Osteoblast (primary cell): ENCODE measurements at regions not wholly inside any gene's neighbourhood (a gene's known extent, or its start where the extent isn't known, plus 50 kb on each side); places are given as distances from the start of the nearest gene placed in this dataset.

ENCODE experiments used
- DNase-seq: peaks from one replicate; pipeline ENCODE4 v3.0.0; 2011; ENCODE audit warnings: low spot score, mixed read lengths; ENCODE audit not compliant: insufficient read length; ENCODE audit errors: missing footprints
- H2AFZ ChIP-seq: 2 replicates; pipeline ENCODE4 v1.6.0; 2011; ENCODE audit warnings: mild to moderate bottlenecking, low read length
- H3K27ac ChIP-seq: 2 replicates; pipeline ENCODE4 v1.5.1; 2011; ENCODE audit warnings: mild to moderate bottlenecking, low read depth, low read length, moderate library complexity
- H3K27me3 ChIP-seq: 2 replicates; pipeline ENCODE4 v1.6.0; 2012; ENCODE audit warnings: mild to moderate bottlenecking, control low read depth, inconsistent platforms, low read length, moderate library complexity; ENCODE audit not compliant: insufficient read depth
- H3K36me3 ChIP-seq: 2 replicates; pipeline ENCODE4 v1.5.1; 2011; ENCODE audit warnings: mild to moderate bottlenecking, low read length, control low read depth, moderate library complexity; ENCODE audit not compliant: insufficient read depth
- H3K4me1 ChIP-seq: 2 replicates; pipeline ENCODE4 v1.5.1; 2011; ENCODE audit warnings: mild to moderate bottlenecking, low read length, control low read depth, moderate library complexity; ENCODE audit not compliant: insufficient read depth
- H3K4me2 ChIP-seq: 2 replicates; pipeline ENCODE4 v1.6.0; 2011; ENCODE audit warnings: mild to moderate bottlenecking, low read length; ENCODE audit not compliant: insufficient read depth
- H3K4me3 ChIP-seq: fragments of 200-600 bp; sonication (generic); 3 replicates; pipeline ENCODE4 v1.5.1; 2012; ENCODE audit warnings: mild to moderate bottlenecking, low read length, inconsistent platforms; ENCODE audit not compliant: insufficient read depth
- H3K79me2 ChIP-seq: 2 replicates; pipeline ENCODE4 v1.6.0; 2012; ENCODE audit warnings: mild to moderate bottlenecking, low read length, control low read depth, inconsistent platforms; ENCODE audit not compliant: insufficient read depth
- H3K9me3 ChIP-seq: 2 replicates; pipeline ENCODE4 v1.5.1; 2011; ENCODE audit warnings: low read depth, low read length, control low read depth
- H4K20me1 ChIP-seq: 2 replicates; pipeline ENCODE4 v1.6.0; 2012; ENCODE audit warnings: mild to moderate bottlenecking, low read length, control low read depth; ENCODE audit not compliant: insufficient read depth
- TF ChIP-seq, protein P1 (sequence below): IDR thresholded peaks from 2 replicates; pipeline ENCODE4 v1.5.1; 2011; ENCODE audit warnings: mild to moderate bottlenecking, low read depth, low read length, moderate library complexity; ENCODE audit errors: extremely low read depth

DNA sequence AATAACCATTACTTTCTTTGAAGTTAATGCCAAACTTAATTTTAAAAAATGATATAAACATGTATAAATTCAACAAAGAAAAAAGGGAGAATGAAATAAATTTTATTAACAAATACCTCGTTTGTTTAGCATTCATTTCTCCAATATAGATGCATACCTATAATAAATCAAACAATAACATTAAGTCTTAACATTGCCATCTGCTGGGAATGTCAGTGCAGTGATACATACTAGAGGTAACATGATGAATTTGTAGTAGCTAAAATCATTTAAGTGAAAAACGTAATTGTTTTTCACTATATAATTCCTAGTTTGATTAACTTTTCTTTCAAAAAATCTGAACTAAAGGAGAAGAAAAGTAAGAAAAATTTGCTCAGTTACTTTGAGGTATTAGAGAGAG is 340.2 kb upstream of the CBLB start:
- Histone ChIP-seq H3K36me3 (no peaks in the 10 kb centered on the region), H3K4me1 (peaks cover 22% of the 10 kb centered on the region), H3K27ac (peak overlapping the region; percentile 50), H4K20me1 (no peaks in the 10 kb centered on the region), H2AFZ (no peak overlapping the region), H3K9me3 (no peaks in the 10 kb centered on the region), H3K4me3 (no peak overlapping the region), H3K79me2 (no peaks in the 10 kb centered on the region), H3K4me2 (no peak overlapping the region), H3K27me3 (no peaks in the 10 kb centered on the region)
- TF ChIP-seq, protein P1, sequence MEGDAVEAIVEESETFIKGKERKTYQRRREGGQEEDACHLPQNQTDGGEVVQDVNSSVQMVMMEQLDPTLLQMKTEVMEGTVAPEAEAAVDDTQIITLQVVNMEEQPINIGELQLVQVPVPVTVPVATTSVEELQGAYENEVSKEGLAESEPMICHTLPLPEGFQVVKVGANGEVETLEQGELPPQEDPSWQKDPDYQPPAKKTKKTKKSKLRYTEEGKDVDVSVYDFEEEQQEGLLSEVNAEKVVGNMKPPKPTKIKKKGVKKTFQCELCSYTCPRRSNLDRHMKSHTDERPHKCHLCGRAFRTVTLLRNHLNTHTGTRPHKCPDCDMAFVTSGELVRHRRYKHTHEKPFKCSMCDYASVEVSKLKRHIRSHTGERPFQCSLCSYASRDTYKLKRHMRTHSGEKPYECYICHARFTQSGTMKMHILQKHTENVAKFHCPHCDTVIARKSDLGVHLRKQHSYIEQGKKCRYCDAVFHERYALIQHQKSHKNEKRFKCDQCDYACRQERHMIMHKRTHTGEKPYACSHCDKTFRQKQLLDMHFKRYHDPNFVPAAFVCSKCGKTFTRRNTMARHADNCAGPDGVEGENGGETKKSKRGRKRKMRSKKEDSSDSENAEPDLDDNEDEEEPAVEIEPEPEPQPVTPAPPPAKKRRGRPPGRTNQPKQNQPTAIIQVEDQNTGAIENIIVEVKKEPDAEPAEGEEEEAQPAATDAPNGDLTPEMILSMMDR, result peak; percentile 49
- no peak for DNase-seq

DNA sequence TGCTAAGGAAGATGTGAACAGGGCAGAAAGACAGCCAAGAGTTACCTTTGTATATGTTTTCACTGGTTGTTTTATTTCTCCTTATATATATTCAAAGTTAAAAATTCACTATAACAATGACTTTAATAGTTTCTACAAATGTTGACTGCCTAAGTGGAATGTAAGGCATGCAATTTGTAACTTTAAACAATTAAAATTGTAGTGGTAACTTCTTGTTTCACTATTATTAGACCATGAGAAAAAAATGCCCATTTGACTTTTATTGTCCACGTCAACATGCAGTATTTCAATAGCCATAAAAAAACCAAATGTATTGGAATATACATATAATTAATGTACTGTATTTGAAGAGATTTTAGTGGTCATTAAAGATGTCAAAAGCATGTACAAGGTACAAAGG is 340.7 kb upstream of the CBLB start:
- H3K79me2 ChIP-seq, result no peaks in the 10 kb centered on the region
- no peak overlapping the region for H2AFZ ChIP-seq
- TF ChIP-seq, protein P1, result no peak
- peaks cover 22% of the 10 kb centered on the region for H3K4me1 ChIP-seq
- no peaks in the 10 kb centered on the region for H3K9me3 ChIP-seq
- H4K20me1 ChIP-seq, result no peaks in the 10 kb centered on the region
- no peaks in the 10 kb centered on the region for H3K36me3 ChIP-seq
- no peaks in the 10 kb centered on the region for H3K27me3 ChIP-seq
- H3K4me3 ChIP-seq, result no peak overlapping the region
- no peak overlapping the region for H3K4me2 ChIP-seq
- H3K27ac ChIP-seq, result no peak overlapping the region
- DNase-seq, result no peak

GRCh38 chr3:106210923-106211322 is 342.1 kb upstream of the CBLB start:
- H3K79me2 ChIP-seq, result no peaks in the 10 kb centered on the region
- H3K4me1 ChIP-seq, result peaks cover 29% of the 10 kb centered on the region
- TF ChIP-seq, protein P1, result no peak
- no peaks in the 10 kb centered on the region for H3K27me3 ChIP-seq
- H3K4me3 ChIP-seq, result no peak overlapping the region
- H3K9me3 ChIP-seq, result no peaks in the 10 kb centered on the region
- DNase-seq, result no peak
- no peak overlapping the region for H3K4me2 ChIP-seq
- no peaks in the 10 kb centered on the region for H3K36me3 ChIP-seq
- no peak overlapping the region for H2AFZ ChIP-seq
- no peaks in the 10 kb centered on the region for H4K20me1 ChIP-seq
- H3K27ac ChIP-seq, result no peak overlapping the region

- Histone ChIP-seq H4K20me1 (no peaks in the 10 kb centered on the region), H3K79me2 (no peaks in the 10 kb centered on the region), H3K9me3 (no peaks in the 10 kb centered on the region), H3K27me3 (no peaks in the 10 kb centered on the region), H3K27ac (no peak overlapping the region), H3K4me3 (no peak overlapping the region), H3K36me3 (no peaks in the 10 kb centered on the region), H2AFZ (peak overlapping the region; percentile 41), H3K4me1 (peaks cover 20% of the 10 kb centered on the region), H3K4me2 (no peak overlapping the region)
- TF ChIP-seq, protein P1, result no peak
- no peak for DNase-seq
Measured at GRCh38 chr3:106212665-106213222, 343.9 kb upstream of the CBLB start.
